GM12874 (cell line): ENCODE measurements at regions not wholly inside any gene's neighbourhood (a gene's known extent, or its start where the extent isn't known, plus 50 kb on each side); places are given as distances from the start of the nearest gene placed in this dataset.

Experiments
- CTCF ChIP-seq: IDR thresholded peaks from 2 replicates; pipeline ENCODE4 v1.5.1; 2011; ENCODE audit warnings: low read depth, mild to moderate bottlenecking, control low read depth, low read length, moderate library complexity; ENCODE audit not compliant: insufficient read depth

- TF ChIP-seq CTCF, result no peak
These were observed 1271.5 kb downstream of the BRD1 start for GRCh38 chr22:48556222-48556621.

- no peak for TF ChIP-seq CTCF
These were observed 1272.1 kb downstream of the BRD1 start for GRCh38 chr22:48555606-48556005.

- no peak for TF ChIP-seq CTCF
These were observed 1272.6 kb downstream of the BRD1 start for GRCh38 chr22:48554893-48555572.

GRCh38 chr22:48553694-48554308, 1273.9 kb downstream of the BRD1 start:
- TF ChIP-seq CTCF, result no peak

- no peak for TF ChIP-seq CTCF
These were observed 1274.6 kb downstream of the BRD1 start for GRCh38 chr22:48553119-48553518.

- TF ChIP-seq CTCF, result no peak
These were observed 1275.9 kb downstream of the BRD1 start for GRCh38 chr22:48551716-48552268.

GRCh38 chr22:48551061-48551460, 1276.6 kb downstream of the BRD1 start:
- TF ChIP-seq CTCF, result no peak
